Mammary epithelial cell (primary cell): ENCODE measurements at regions not wholly inside any gene's neighbourhood (a gene's known extent, or its start where the extent isn't known, plus 50 kb on each side); places are given as distances from the start of the nearest gene placed in this dataset.

ENCODE experiments used
- CTCF ChIP-seq, 2 donors: IDR thresholded peaks in 1 of 2; conservative IDR thresholded peaks in 1 of 2; 2 replicates each; pipeline ENCODE4 v1.5.1; 2011 to 2012; ENCODE audit warnings: inconsistent platforms in 2 of 2, low read length in 2 of 2, mild to moderate bottlenecking in 2 of 2, control low read depth in 1 of 2, low read depth in 1 of 2; ENCODE audit not compliant: insufficient read depth in 1 of 2; ENCODE audit errors: extremely low read depth in 1 of 2
- EZH2 ChIP-seq: IDR thresholded peaks from 2 replicates; pipeline ENCODE4 v1.6.1; 2012; ENCODE audit warnings: low read length, inconsistent platforms, borderline replicate concordance

DNA sequence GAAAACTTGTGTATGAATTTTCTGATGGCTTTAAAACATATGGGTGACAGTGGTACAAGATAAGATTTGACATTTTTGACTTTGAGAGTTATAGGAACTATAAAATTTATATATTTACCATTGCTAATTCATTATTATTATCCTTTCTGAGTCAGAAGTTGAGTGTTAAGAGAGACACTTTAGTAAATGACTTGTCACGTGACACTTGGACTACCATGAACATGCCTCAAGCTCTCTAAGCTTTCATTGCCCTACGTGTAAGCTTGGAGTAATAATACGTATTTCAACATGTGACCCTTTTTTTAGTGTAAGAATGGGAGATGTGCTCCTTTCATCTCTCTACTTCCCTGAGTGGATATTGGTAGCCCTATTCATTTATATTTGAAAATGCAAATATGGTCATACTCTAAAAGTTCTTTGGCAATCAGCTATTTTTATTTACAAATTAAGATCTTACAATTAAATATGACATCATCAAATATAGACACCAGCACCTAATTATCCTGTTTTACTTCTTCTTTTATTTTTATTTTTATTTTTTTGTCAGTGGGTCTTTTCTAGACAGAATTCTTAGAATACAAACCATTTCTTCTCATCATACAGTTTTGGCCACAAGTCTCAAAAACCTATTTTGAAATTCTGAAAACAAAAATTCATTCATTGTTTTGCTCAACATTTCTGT lies 837.0 kb downstream of the PDHA2 start:
- TF ChIP-seq CTCF (conservative IDR thresholded peaks at IDR 0.05 in 1 of 2, IDR thresholded peaks at IDR 0.05 in 1 of 2; ENCODE audit: extremely low read depth in 1 of 2, insufficient read depth in 1 of 2, low read depth in 1 of 2, low read length in 2 of 2), result no peak
- no peak for TF ChIP-seq EZH2
